ENCODE measurements at regions not wholly inside any gene's neighbourhood (a gene's known extent, or its start where the extent isn't known, plus 50 kb on each side); places are given as distances from the start of the nearest gene placed in this dataset.
A peak's percentile ranks its signal among the peaks of the same experiment; 100 is the strongest.

DNA sequence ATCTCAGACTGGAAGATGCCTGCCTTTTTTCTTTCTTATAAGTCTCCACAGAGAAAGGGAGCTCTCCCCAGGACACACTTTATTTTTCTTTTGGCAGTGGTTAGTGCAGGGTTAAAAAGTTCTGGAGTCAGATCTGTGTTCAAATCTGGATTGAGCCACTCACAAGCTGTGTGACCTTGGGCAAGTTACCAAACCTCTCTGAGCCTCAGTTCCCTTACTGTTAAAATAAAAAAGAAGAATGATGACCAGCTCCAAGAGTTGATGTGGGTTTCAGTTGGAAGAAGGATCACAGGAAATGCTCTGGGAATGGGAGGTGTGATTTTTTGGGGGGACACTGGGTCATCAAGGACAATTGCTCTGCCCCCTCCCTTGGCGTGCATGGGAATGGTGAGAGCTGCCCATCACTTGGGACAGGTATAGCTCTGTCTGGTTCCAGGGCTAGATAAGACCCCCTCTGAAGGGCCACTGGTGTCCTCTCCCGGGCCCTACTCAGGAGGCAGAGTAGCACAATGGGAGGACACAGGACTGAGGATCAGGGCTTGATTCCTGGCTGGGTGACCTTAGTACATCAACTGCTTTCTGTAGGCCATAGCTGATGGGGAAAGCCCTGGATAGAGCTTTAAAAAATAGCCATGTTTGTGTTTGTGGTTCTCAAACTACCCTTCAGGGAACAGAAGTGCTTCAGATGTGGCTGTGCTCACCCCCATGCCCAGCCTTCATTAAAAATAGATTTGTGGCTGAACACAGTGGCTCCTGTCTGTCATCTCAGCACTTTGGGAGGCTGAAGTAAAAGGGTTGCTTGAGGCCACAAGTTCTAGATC lies 228.3 kb downstream of the MIAT start:
- no peak overlapping the region for H3K4me3 ChIP-seq (ENCODE audit: control insufficient read depth, low read depth, low read length)
- TF ChIP-seq, protein P1, sequence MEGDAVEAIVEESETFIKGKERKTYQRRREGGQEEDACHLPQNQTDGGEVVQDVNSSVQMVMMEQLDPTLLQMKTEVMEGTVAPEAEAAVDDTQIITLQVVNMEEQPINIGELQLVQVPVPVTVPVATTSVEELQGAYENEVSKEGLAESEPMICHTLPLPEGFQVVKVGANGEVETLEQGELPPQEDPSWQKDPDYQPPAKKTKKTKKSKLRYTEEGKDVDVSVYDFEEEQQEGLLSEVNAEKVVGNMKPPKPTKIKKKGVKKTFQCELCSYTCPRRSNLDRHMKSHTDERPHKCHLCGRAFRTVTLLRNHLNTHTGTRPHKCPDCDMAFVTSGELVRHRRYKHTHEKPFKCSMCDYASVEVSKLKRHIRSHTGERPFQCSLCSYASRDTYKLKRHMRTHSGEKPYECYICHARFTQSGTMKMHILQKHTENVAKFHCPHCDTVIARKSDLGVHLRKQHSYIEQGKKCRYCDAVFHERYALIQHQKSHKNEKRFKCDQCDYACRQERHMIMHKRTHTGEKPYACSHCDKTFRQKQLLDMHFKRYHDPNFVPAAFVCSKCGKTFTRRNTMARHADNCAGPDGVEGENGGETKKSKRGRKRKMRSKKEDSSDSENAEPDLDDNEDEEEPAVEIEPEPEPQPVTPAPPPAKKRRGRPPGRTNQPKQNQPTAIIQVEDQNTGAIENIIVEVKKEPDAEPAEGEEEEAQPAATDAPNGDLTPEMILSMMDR (conservative IDR thresholded peaks at IDR 0.05; ENCODE audit: control insufficient read depth, insufficient read depth, low read depth, low read length) = no peak
- no peak for DNase-seq (ENCODE audit: low read depth)

DNA sequence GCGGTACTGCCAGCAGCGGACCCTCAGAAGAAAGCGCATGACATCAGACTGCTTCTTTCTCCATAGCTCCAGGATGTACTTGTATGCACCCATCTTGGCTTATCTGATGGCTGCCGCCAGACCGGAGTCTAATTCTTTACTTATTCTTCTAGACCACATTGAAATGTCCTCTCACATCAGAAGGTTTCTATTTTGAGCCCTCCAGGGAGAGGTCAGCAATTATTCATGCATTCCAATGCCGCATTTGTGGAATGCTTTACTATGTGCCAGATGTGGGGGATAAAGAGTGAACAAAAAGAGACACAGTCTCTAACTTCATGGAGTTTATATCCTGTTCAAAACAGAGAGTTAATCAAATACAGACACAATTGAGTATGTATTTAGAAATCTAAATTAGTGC lies 230.1 kb downstream of the MIAT start:
- H3K4me3 ChIP-seq (ENCODE audit: control insufficient read depth, low read depth, low read length) = no peak overlapping the region
- DNase-seq (ENCODE audit: low read depth) = peak; percentile 82
- TF ChIP-seq, protein P1 (conservative IDR thresholded peaks at IDR 0.05; ENCODE audit: control insufficient read depth, insufficient read depth, low read depth, low read length) = no peak

DNA sequence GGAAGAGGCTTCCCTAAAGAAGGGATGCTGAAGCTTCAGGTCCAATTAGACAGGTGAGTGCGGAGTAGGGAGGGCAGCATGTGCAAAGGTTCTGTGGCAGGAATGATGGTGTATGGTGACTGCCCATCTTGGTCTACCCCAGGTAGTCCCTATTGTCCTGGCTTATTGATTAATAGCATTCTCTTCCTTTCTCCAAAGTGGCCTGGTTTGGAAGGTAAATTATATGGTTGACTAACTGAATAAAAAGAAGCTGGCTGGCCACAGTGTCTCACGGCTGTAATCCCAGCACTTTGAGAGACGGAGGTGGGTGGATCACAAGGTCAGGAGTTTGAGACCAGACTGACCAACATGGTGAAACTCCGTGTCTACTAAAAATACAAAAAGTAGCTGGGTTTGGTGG lies 230.5 kb downstream of the MIAT start:
- TF ChIP-seq, protein P1 (conservative IDR thresholded peaks at IDR 0.05; ENCODE audit: control insufficient read depth, insufficient read depth, low read depth, low read length) = no peak

DNA sequence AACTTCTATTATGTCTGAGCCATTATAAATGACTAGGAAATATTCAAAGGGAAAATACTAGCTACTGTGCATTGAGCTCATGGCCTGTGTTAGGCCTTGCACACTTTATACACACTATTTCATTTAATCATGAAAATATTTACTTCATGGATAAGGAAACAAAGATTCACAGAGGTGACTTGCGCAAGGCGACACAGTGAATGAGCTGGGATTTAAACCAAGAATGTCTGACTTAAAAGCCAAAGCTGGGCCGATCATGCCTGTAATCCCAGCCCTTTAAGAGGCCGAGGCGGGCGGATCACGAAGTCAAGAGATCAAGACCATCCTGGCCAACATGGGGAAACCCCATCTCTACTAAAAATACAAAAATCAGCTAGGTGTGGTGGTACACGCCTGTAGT lies 231.5 kb downstream of the MIAT start:
- peak; percentile 6 for DNase-seq (ENCODE audit: low read depth)
- no peak overlapping the region for H3K4me3 ChIP-seq (ENCODE audit: control insufficient read depth, low read depth, low read length)
- TF ChIP-seq, protein P1 (conservative IDR thresholded peaks at IDR 0.05; ENCODE audit: control insufficient read depth, insufficient read depth, low read depth, low read length) = no peak

More for the DNA sequence above, 230.5 kb downstream of the MIAT start:
- DNase-seq (ENCODE audit: low read depth) = no peak
- no peak overlapping the region for H3K4me3 ChIP-seq (ENCODE audit: control insufficient read depth, low read depth, low read length)

DNA sequence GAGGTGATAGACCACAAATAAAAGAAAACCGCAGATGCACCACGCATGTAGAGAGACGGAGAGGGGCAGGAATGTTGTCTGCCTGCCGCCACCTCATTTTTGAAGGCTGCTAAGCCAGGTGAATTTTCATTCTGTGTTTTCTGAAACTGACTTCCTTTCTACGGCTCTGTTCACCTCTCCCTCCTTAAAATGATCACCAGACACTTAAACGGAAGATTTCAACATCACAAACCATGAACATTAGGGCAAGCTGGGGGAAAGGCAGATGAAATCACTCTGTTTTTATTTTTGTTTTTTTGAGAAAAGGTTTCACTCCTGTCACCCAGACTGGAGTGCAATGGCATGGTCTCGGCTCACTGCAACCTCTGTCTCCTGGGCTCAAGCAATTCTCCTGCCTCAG lies 232.4 kb downstream of the MIAT start:
- TF ChIP-seq, protein P1 (conservative IDR thresholded peaks at IDR 0.05; ENCODE audit: control insufficient read depth, insufficient read depth, low read depth, low read length) = no peak
- no peak overlapping the region for H3K4me3 ChIP-seq (ENCODE audit: control insufficient read depth, low read depth, low read length)
- DNase-seq (ENCODE audit: low read depth) = no peak

DNA sequence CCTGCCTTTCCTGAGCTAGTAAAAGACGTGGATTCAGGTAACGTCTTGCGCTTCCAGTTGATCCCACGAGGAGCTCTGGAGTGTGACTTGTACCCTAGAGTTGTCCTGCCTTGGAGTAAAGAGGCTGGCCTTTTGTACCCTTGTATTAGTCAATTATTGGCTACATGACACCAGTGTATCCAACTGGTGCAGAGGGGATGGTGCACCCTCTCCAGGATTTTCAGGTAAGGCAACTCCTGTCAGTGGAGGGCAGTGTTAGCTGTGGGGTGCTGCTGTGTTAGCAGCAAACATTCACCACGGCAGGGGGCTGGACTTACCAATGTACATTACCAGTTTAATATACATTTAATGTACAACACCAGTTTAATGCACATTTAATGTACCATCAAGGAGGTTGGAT lies 233.5 kb downstream of the MIAT start:
- no peak overlapping the region for H3K4me3 ChIP-seq (ENCODE audit: control insufficient read depth, low read depth, low read length)
- no peak for DNase-seq (ENCODE audit: low read depth)
- TF ChIP-seq, protein P1 (conservative IDR thresholded peaks at IDR 0.05; ENCODE audit: control insufficient read depth, insufficient read depth, low read depth, low read length) = no peak

Data from fibroblast of mammary gland (primary cell).